SK-N-SH treated with all-trans-retinoic acid at 6 μM for 48 hours (cell line): ENCODE measurements at regions not wholly inside any gene's neighbourhood (a gene's known extent, or its start where the extent isn't known, plus 50 kb on each side); places are given as distances from the start of the nearest gene placed in this dataset.

Experiments
- ATAC-seq: fragments of 200-7000 bp; cut with Tn5 transposase; 3 replicates; pipeline ENCODE4 v1.9.1; 2020; ENCODE audit warnings: mild to moderate bottlenecking, moderate library complexity
- ARNTL ChIP-seq: fragments of 450-650 bp; formaldehyde crosslinking; IDR thresholded peaks from 2 replicates; pipeline ENCODE4 v1.5.0; 2020; ENCODE audit warnings: low read depth, mild to moderate bottlenecking, moderate library complexity, borderline replicate concordance
- BACH2 ChIP-seq: fragments of 250-450 bp; sonication (Bioruptor Pico); IDR thresholded peaks from 2 replicates; pipeline ENCODE4 v1.9.0; 2021; ENCODE audit warnings: mild to moderate bottlenecking, borderline replicate concordance
- CSDC2 ChIP-seq: fragments of 250-450 bp; sonication (Bioruptor Pico); IDR thresholded peaks from 2 replicates; pipeline ENCODE4 v1.5.0; 2020; ENCODE audit warnings: mild to moderate bottlenecking, moderate library complexity
- ESRRG ChIP-seq: fragments of 250-450 bp; sonication (Bioruptor Pico); IDR thresholded peaks from 2 replicates; pipeline ENCODE4 v1.6.1; 2021; ENCODE audit warnings: mild to moderate bottlenecking
- ISL1 ChIP-seq: fragments of 250-450 bp; sonication (Bioruptor Pico); IDR thresholded peaks from 2 replicates; pipeline ENCODE4 v2.1.2; 2022; ENCODE audit warnings: mild to moderate bottlenecking, moderate library complexity
- OSR1 ChIP-seq: fragments of 250-450 bp; sonication (Bioruptor Pico); IDR thresholded peaks from 2 replicates; pipeline ENCODE4 v1.8.0; 2022; ENCODE audit warnings: moderate library complexity, mild to moderate bottlenecking, inconsistent platforms
- PPARA ChIP-seq: fragments of 250-450 bp; sonication (Bioruptor Pico); IDR thresholded peaks from 2 replicates; pipeline ENCODE4 v1.5.0; 2020; ENCODE audit warnings: mild to moderate bottlenecking, borderline replicate concordance
- RARB ChIP-seq: fragments of 250-450 bp; sonication (Bioruptor Pico); IDR thresholded peaks from 2 replicates; pipeline ENCODE4 v1.8.0; 2021; ENCODE audit warnings: mild to moderate bottlenecking, moderate library complexity
- SNAI2 ChIP-seq: fragments of 250-450 bp; sonication (Bioruptor Pico); IDR thresholded peaks from 2 replicates; pipeline ENCODE4 v1.5.0; 2020; ENCODE audit warnings: mild to moderate bottlenecking, moderate library complexity
- TCF4 ChIP-seq: fragments of 250-450 bp; sonication (Bioruptor Pico); IDR thresholded peaks from 2 replicates; pipeline ENCODE4 v1.8.0; 2021; ENCODE audit warnings: mild to moderate bottlenecking, moderate library complexity, borderline replicate concordance
- TOX ChIP-seq: fragments of 250-450 bp; sonication (Bioruptor Pico); IDR thresholded peaks from 2 replicates; pipeline ENCODE4 v1.8.0; 2021; ENCODE audit warnings: mild to moderate bottlenecking, moderate library complexity, borderline replicate concordance
- ZC3H10 ChIP-seq: fragments of 250-450 bp; sonication (Bioruptor Pico); IDR thresholded peaks from 2 replicates; pipeline ENCODE4 v1.5.1; 2021; ENCODE audit warnings: mild to moderate bottlenecking, moderate library complexity
- ZFP30 ChIP-seq: fragments of 450-650 bp; formaldehyde crosslinking; IDR thresholded peaks from 2 replicates; pipeline ENCODE4 v1.5.0; 2022; ENCODE audit warnings: mild to moderate bottlenecking, moderate library complexity
- ZNF70 ChIP-seq: fragments of 450-650 bp; formaldehyde crosslinking; IDR thresholded peaks from 2 replicates; pipeline ENCODE4 v1.5.0; 2020; ENCODE audit warnings: mild to moderate bottlenecking, moderate library complexity
- ZNF8 ChIP-seq: fragments of 450-650 bp; formaldehyde crosslinking; IDR thresholded peaks from 2 replicates; pipeline ENCODE4 v1.5.0; 2020; ENCODE audit warnings: mild to moderate bottlenecking, moderate library complexity
- TF ChIP-seq, protein P1 (sequence below): fragments of 250-450 bp; sonication (Bioruptor Pico); IDR thresholded peaks from 2 replicates; pipeline ENCODE4 v1.5.1; 2021; ENCODE audit warnings: mild to moderate bottlenecking, moderate library complexity
- TF ChIP-seq, protein P2 (sequence below): fragments of 250-450 bp; sonication (Bioruptor Pico); IDR thresholded peaks from 2 replicates; pipeline ENCODE4 v1.8.0; 2021; ENCODE audit warnings: low read depth, mild to moderate bottlenecking, moderate library complexity, borderline replicate concordance
- TF ChIP-seq, protein P3 (sequence below): fragments of 250-450 bp; sonication (Bioruptor Pico); IDR thresholded peaks from 2 replicates; pipeline ENCODE4 v1.5.1; 2020; ENCODE audit warnings: low read depth, mild to moderate bottlenecking, moderate library complexity
- TF ChIP-seq, protein P4 (sequence below): fragments of 250-450 bp; sonication (Bioruptor Pico); IDR thresholded peaks from 2 replicates; pipeline ENCODE4 v1.5.0; 2020; ENCODE audit warnings: mild to moderate bottlenecking, moderate library complexity
- TF ChIP-seq, protein P5 (sequence below): fragments of 250-450 bp; sonication (Bioruptor Pico); IDR thresholded peaks from 2 replicates; pipeline ENCODE4 v1.8.0; 2020; ENCODE audit warnings: mild to moderate bottlenecking, moderate library complexity, borderline replicate concordance

DNA sequence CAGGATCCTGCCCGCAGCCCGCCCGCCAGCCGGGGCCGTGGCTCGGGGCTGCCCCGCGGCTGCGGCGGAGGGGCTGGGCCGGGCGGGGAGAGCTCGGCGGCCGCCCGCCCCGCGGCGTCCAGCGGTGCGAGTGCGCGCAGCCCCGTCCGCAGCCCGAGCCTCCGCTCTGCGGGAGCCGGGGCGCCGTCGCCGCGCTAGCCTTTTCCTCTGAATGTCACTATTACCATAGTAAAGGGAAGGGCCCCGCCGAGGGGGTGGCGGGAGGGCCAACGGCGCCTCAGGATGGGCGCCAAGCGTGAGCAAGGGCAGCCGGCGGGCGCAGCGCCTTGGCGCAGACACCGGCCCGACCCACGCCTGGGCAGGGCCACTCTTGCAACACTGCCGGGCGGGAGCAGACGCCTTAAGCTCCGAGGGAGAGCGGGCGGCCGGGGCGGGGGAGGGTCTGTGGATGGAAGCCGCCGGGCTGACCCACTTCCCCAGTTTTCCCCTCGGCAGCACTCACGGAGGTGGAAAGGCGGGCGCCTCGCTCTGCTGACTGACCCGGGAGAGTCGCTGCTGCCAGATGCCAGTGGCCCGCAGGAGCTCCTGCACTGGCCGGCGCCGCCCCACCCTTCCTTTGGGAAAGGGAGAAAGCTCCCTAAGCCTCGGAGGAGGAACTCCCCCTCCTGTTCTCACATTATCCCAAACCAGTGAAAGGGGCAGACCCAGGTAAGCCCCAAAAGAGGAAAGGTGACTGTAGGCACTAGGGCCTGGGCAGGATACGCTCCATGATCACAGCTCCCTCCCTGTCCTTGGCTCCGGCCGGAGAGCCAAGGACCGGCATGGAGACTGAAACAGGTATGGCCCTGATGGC, 329.4 kb downstream of the HNRNPD start (continued):
- TF ChIP-seq, protein P1, sequence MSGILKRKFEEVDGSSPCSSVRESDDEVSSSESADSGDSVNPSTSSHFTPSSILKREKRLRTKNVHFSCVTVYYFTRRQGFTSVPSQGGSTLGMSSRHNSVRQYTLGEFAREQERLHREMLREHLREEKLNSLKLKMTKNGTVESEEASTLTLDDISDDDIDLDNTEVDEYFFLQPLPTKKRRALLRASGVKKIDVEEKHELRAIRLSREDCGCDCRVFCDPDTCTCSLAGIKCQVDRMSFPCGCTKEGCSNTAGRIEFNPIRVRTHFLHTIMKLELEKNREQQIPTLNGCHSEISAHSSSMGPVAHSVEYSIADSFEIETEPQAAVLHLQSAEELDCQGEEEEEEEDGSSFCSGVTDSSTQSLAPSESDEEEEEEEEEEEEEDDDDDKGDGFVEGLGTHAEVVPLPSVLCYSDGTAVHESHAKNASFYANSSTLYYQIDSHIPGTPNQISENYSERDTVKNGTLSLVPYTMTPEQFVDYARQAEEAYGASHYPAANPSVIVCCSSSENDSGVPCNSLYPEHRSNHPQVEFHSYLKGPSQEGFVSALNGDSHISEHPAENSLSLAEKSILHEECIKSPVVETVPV (CRISPR knock-in tag): no peak

DNA sequence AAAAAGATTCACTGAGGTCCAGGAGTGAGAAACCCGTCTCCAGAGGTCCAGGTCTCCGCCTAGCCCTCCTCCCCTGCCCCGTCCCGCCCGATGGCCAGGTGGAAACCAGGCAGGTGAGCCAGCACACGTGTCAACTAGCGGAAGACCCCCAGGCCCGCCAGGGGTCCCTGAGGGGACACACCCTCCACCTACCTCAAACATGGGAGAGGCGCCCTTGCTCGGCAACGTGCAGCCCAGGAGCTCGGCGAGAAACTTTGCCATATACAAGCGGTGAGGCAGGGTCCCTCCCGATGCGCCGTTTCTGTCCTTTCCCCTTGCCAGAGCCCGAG, 330.0 kb downstream of the HNRNPD start:
- ATAC-seq: no peak
- no peak for TF ChIP-seq ESRRG (CRISPR knock-in tag)
- no peak for TF ChIP-seq SNAI2 (CRISPR knock-in tag)
- TF ChIP-seq CSDC2: no peak

DNA sequence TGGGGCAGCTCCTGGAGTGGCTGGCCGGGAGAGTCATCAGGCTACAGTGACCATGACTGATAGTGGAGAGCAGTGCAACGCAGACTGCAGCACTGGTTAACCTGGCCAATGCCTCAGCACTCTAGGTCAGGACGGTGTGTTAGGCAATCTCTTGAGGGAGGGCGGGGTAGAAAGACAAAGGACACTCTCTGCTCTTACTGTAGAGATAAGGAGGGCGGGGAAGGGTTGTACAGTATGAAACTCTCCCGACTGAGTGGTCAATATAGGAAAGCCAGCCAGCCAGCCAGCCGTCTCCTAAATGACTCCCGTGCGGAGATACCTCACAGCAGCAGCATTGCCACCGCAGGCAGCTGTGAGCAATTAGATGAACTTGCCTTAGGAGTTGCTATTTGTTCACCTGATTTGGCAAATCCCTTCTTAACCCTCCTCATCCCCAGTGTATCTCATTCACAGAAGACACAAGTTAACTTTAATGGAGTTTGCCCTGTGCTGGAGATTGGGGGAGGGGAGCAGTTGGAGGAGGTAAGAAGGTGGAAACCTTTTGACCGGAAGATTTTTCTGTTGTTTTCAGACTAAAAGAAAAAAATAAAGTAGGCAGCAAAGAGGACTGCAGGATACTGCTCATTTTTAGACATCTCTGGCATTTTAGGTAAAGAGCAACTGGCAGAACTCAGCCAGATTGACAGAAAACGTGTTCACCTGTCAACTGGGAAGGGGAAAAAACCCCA, 330.5 kb downstream of the HNRNPD start:
- TF ChIP-seq, protein P2, sequence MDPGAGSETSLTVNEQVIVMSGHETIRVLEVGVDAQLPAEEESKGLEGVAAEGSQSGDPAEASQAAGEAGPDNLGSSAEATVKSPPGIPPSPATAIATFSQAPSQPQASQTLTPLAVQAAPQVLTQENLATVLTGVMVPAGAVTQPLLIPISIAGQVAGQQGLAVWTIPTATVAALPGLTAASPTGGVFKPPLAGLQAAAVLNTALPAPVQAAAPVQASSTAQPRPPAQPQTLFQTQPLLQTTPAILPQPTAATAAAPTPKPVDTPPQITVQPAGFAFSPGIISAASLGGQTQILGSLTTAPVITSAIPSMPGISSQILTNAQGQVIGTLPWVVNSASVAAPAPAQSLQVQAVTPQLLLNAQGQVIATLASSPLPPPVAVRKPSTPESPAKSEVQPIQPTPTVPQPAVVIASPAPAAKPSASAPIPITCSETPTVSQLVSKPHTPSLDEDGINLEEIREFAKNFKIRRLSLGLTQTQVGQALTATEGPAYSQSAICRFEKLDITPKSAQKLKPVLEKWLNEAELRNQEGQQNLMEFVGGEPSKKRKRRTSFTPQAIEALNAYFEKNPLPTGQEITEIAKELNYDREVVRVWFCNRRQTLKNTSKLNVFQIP (CRISPR knock-in tag): no peak
- no peak for TF ChIP-seq ESRRG (CRISPR knock-in tag)
- no peak for TF ChIP-seq ZNF70 (CRISPR knock-in tag)
- TF ChIP-seq, protein P3, sequence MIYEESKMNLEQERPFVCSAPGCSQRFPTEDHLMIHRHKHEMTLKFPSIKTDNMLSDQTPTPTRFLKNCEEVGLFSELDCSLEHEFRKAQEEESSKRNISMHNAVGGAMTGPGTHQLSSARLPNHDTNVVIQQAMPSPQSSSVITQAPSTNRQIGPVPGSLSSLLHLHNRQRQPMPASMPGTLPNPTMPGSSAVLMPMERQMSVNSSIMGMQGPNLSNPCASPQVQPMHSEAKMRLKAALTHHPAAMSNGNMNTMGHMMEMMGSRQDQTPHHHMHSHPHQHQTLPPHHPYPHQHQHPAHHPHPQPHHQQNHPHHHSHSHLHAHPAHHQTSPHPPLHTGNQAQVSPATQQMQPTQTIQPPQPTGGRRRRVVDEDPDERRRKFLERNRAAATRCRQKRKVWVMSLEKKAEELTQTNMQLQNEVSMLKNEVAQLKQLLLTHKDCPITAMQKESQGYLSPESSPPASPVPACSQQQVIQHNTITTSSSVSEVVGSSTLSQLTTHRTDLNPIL (CRISPR knock-in tag): no peak
- ATAC-seq: no peak

DNA sequence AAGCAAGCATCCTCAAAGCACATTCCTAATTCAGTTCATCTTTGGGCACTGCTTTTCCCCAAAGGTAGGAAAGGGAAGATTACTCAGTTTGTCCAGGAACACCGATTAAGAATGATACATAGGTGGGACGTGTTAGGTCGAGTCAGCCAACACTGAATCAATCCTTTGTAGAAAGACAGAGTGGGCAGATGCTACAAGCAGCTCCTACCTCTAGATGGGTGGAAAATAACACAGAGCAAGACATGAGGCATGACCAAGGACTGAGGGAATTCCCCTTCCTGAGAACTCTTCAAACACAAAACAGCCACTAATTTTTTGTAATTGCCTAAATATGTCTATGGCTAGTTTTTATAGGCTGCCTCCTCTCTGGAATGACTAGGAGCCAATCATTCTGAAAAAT, 331.7 kb downstream of the HNRNPD start:
- ATAC-seq: no peak
- TF ChIP-seq OSR1 (CRISPR knock-in tag) (no peak), CSDC2 (no peak), ZNF8 (CRISPR knock-in tag) (no peak), RARB (CRISPR knock-in tag) (no peak), ARNTL (CRISPR knock-in tag) (no peak), SNAI2 (CRISPR knock-in tag) (no peak), TCF4 (CRISPR knock-in tag) (no peak), BACH2 (no peak)

DNA sequence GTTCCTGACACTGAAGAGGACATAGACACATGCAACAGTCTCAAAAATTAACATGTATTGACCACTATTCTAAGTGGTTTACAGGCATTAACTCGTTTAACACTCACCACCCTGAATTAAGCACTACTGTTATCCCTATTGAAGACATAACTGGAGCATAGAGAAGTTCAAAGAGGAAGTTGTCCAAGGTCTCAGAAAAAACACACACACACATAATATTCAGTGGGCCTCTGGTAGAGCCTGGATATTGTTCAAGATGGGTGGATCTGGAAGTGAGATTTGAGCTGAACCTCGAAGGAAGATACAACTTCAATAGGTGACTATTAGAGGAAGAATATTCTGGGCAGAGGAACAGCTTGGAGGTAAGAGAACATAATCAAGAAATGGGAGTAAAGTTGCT, 334.9 kb downstream of the HNRNPD start:
- ATAC-seq: no peak
- no peak for TF ChIP-seq ESRRG (CRISPR knock-in tag)
- TF ChIP-seq BACH2: no peak
- TF ChIP-seq ZFP30: no peak
- TF ChIP-seq ZNF70 (CRISPR knock-in tag): no peak
- no peak for TF ChIP-seq TOX
- no peak for TF ChIP-seq ISL1 (CRISPR knock-in tag)
- no peak for TF ChIP-seq ZNF8 (CRISPR knock-in tag)
- TF ChIP-seq, protein P4, sequence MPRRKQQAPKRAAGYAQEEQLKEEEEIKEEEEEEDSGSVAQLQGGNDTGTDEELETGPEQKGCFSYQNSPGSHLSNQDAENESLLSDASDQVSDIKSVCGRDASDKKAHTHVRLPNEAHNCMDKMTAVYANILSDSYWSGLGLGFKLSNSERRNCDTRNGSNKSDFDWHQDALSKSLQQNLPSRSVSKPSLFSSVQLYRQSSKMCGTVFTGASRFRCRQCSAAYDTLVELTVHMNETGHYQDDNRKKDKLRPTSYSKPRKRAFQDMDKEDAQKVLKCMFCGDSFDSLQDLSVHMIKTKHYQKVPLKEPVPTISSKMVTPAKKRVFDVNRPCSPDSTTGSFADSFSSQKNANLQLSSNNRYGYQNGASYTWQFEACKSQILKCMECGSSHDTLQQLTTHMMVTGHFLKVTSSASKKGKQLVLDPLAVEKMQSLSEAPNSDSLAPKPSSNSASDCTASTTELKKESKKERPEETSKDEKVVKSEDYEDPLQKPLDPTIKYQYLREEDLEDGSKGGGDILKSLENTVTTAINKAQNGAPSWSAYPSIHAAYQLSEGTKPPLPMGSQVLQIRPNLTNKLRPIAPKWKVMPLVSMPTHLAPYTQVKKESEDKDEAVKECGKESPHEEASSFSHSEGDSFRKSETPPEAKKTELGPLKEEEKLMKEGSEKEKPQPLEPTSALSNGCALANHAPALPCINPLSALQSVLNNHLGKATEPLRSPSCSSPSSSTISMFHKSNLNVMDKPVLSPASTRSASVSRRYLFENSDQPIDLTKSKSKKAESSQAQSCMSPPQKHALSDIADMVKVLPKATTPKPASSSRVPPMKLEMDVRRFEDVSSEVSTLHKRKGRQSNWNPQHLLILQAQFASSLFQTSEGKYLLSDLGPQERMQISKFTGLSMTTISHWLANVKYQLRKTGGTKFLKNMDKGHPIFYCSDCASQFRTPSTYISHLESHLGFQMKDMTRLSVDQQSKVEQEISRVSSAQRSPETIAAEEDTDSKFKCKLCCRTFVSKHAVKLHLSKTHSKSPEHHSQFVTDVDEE (CRISPR knock-in tag): no peak
- no peak for TF ChIP-seq ARNTL (CRISPR knock-in tag)
- no peak for TF ChIP-seq TCF4 (CRISPR knock-in tag)
- TF ChIP-seq, protein P5, sequence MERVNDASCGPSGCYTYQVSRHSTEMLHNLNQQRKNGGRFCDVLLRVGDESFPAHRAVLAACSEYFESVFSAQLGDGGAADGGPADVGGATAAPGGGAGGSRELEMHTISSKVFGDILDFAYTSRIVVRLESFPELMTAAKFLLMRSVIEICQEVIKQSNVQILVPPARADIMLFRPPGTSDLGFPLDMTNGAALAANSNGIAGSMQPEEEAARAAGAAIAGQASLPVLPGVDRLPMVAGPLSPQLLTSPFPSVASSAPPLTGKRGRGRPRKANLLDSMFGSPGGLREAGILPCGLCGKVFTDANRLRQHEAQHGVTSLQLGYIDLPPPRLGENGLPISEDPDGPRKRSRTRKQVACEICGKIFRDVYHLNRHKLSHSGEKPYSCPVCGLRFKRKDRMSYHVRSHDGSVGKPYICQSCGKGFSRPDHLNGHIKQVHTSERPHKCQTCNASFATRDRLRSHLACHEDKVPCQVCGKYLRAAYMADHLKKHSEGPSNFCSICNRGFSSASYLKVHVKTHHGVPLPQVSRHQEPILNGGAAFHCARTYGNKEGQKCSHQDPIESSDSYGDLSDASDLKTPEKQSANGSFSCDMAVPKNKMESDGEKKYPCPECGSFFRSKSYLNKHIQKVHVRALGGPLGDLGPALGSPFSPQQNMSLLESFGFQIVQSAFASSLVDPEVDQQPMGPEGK (CRISPR knock-in tag): no peak
- no peak for TF ChIP-seq PPARA (CRISPR knock-in tag)
- TF ChIP-seq ZC3H10: no peak
